ENCODE measurements at regions not wholly inside any gene's neighbourhood (a gene's known extent, or its start where the extent isn't known, plus 50 kb on each side); places are given as distances from the start of the nearest gene placed in this dataset.
"Not testable (repeated sequence)": the region's sequence is repeated elsewhere in the genome, so short reads cannot be mapped to it uniquely, and the experiment has no call there.

DNA sequence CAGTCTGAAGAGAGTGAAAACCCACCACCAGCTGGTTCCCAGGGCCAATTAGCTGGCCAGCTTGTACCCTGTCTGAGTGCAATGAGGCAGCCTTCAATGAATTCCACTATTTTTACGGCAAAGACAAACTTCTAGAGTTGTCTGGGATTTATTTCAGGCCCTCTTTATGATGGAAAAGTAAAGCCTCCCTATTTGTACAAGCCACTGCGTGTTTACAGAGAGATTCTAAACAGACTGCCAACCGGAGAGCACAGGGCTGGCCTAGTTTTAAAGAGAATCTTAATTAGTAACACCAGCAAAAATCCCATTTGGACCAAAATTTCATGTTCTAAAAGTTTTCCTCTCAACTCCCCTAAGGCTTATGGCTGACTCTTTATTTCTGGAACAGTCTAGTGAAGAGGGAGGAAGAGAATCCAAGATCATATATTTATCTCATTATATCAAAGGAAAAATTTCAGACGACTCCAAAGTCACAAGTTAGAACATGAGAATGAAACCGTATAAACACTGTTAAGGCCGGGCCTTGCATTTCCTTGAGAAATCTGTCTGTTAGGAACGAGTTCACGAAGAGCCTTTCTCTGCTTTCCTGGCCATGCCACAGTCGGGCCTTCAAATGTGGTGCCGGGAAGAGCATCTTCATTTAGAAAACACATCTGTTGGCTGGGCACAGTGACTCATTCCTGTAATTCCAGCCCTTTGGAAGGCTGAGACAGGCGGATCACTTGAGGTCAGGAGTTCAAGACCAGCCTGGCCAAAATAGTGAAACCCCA lies 724.6 kb upstream of the NRP1 start:
- TF ChIP-seq CTCF (conservative IDR thresholded peaks at IDR 0.05; ENCODE audit: low read length) = no peak
- no peak for DNase-seq (ENCODE audit: low read depth)
- H3K4me3 ChIP-seq (ENCODE audit: low read length) = no peak overlapping the region

DNA sequence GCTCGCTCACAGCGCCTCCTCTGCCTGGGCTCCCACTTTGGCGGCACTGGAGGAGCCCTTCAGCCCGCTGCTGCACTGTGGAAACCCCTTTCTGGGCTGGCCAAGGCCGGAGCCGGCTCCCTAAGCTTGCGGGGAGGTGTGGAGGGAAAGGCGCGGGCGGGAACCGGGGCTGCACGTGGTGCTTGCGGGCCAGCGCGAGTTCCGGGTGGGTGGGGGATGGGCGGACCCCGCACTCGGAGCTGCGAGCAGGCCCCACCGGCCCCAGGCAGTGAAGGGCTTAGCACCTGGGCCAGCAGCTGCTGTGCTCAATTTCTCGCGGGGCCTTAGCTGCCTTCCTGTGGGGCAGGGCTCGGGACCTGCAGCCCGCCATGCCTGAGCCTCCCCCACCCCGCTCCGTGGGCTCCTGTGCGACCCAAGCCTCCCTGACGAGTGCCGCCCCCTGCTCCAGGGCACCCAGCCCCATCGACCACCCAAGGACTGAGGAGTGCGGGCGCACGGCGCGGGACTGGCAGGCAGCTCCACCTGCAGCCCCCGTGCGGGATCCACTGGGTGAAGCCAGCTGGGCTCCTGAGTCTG lies 721.0 kb upstream of the NRP1 start:
- not testable (repeated sequence) for DNase-seq (ENCODE audit: low read depth); H3K4me3 ChIP-seq (ENCODE audit: low read length)

GRCh38 chr10:34049887-34050286 lies 715.4 kb upstream of the NRP1 start:
- no peak overlapping the region for H3K4me3 ChIP-seq (ENCODE audit: low read length)
- TF ChIP-seq CTCF (conservative IDR thresholded peaks at IDR 0.05; ENCODE audit: low read length) = no peak
- no peak for DNase-seq (ENCODE audit: low read depth)

- H3K4me3 ChIP-seq (ENCODE audit: low read length) = no peak overlapping the region
- DNase-seq (ENCODE audit: low read depth) = no peak
- TF ChIP-seq CTCF (conservative IDR thresholded peaks at IDR 0.05; ENCODE audit: low read length) = no peak
These were observed 715.0 kb upstream of the NRP1 start for GRCh38 chr10:34049469-34049868.

- no peak overlapping the region for H3K4me3 ChIP-seq (ENCODE audit: low read length)
- no peak for DNase-seq (ENCODE audit: low read depth)
- no peak for TF ChIP-seq CTCF (conservative IDR thresholded peaks at IDR 0.05; ENCODE audit: low read length)
These were observed 712.9 kb upstream of the NRP1 start for GRCh38 chr10:34047389-34047788.

GRCh38 chr10:34046506-34047034 lies 712.1 kb upstream of the NRP1 start:
- no peak for DNase-seq (ENCODE audit: low read depth)

More at GRCh38 chr10:34046506-34047034, 712.1 kb upstream of the NRP1 start:
- no peak overlapping the region for H3K4me3 ChIP-seq (ENCODE audit: low read length)
- no peak for TF ChIP-seq CTCF (conservative IDR thresholded peaks at IDR 0.05; ENCODE audit: low read length)
